Astrocyte (in vitro differentiated cells and primary cell): ENCODE measurements at regions not wholly inside any gene's neighbourhood (a gene's known extent, or its start where the extent isn't known, plus 50 kb on each side); places are given as distances from the start of the nearest gene placed in this dataset.

Source experiments
- DNase-seq: peaks from one replicate; pipeline ENCODE4 v3.0.0-alpha.2; 2010; ENCODE audit warnings: low read depth
- FAIRE-seq: peaks from 2 replicates; lab custom pipeline; 2011; peaks lifted over from hg19 to GRCh38; lab: Jason Lieb, UNC
- H2AFZ ChIP-seq: 2 replicates; pipeline ENCODE4 v1.6.0; 2012; ENCODE audit warnings: low read depth, low read length, inconsistent platforms
- H3K27ac ChIP-seq: 2 replicates; pipeline ENCODE4 v1.5.1; 2011; ENCODE audit warnings: low read depth, low read length, inconsistent platforms
- H3K27me3 ChIP-seq: 2 replicates; pipeline ENCODE4 v1.6.0; 2011; ENCODE audit warnings: low read length, inconsistent platforms; ENCODE audit not compliant: insufficient read depth
- H3K36me3 ChIP-seq: 2 replicates; pipeline ENCODE4 v1.5.1; 2011; ENCODE audit warnings: low read length, inconsistent platforms; ENCODE audit not compliant: insufficient read depth
- H3K4me1 ChIP-seq: 2 replicates; pipeline ENCODE4 v1.5.1; 2011; ENCODE audit warnings: low read length, inconsistent platforms; ENCODE audit not compliant: insufficient read depth
- H3K4me2 ChIP-seq: 2 replicates; pipeline ENCODE4 v1.6.0; 2012; ENCODE audit warnings: low read length, inconsistent platforms
- H3K4me3 ChIP-seq: 2 replicates; pipeline ENCODE4 v1.5.1; 2011; ENCODE audit warnings: low read depth, mild to moderate bottlenecking, low read length, inconsistent platforms; ENCODE audit not compliant: insufficient read depth
- H3K79me2 ChIP-seq: 2 replicates; pipeline ENCODE4 v1.6.0; 2012; ENCODE audit warnings: mild to moderate bottlenecking, low read length, inconsistent platforms; ENCODE audit not compliant: insufficient read depth
- H3K9ac ChIP-seq: 2 replicates; pipeline ENCODE4 v1.6.0; 2012; ENCODE audit warnings: mild to moderate bottlenecking, low read length, inconsistent platforms
- H3K9me3 ChIP-seq: 2 replicates; pipeline ENCODE4 v1.5.1; 2012; ENCODE audit warnings: low read depth, mild to moderate bottlenecking, low read length, inconsistent platforms; ENCODE audit not compliant: insufficient read depth
- H4K20me1 ChIP-seq: 2 replicates; pipeline ENCODE4 v1.6.0; 2012; ENCODE audit warnings: low read length, inconsistent platforms; ENCODE audit not compliant: insufficient read depth
- H3K27ac Mint-ChIP-seq: one replicate; pipeline ENCODE4 v1.8.0; 2021; ENCODE audit warnings: mild to moderate bottlenecking, mixed read lengths; ENCODE audit not compliant: unreplicated experiment
- H3K27me3 Mint-ChIP-seq: one replicate; pipeline ENCODE4 v1.8.0; 2021; ENCODE audit warnings: low read depth, mixed read lengths; ENCODE audit not compliant: unreplicated experiment
- H3K36me3 Mint-ChIP-seq: one replicate; pipeline ENCODE4 v1.8.0; 2021; ENCODE audit warnings: low read depth, mixed read lengths; ENCODE audit not compliant: unreplicated experiment
- H3K4me1 Mint-ChIP-seq: one replicate; pipeline ENCODE4 v1.8.0; 2021; ENCODE audit warnings: low read depth, mixed read lengths; ENCODE audit not compliant: unreplicated experiment
- H3K4me3 Mint-ChIP-seq: one replicate; pipeline ENCODE4 v1.8.0; 2021; ENCODE audit warnings: mild to moderate bottlenecking, moderate library complexity, mixed read lengths; ENCODE audit not compliant: unreplicated experiment
- H3K9me3 Mint-ChIP-seq: one replicate; pipeline ENCODE4 v1.8.0; 2021; ENCODE audit warnings: mild to moderate bottlenecking, mixed read lengths; ENCODE audit not compliant: unreplicated experiment
- EZH2 ChIP-seq: IDR thresholded peaks from 2 replicates; pipeline ENCODE4 v1.6.1; 2012; ENCODE audit warnings: mild to moderate bottlenecking, low read length, inconsistent platforms; ENCODE audit not compliant: insufficient read depth
- TF ChIP-seq, protein P1 (sequence below): IDR thresholded peaks from 2 replicates; pipeline ENCODE4 v1.5.1; 2011; ENCODE audit warnings: low read depth, mild to moderate bottlenecking, inconsistent platforms, low read length, moderate library complexity; ENCODE audit not compliant: insufficient read depth

DNA sequence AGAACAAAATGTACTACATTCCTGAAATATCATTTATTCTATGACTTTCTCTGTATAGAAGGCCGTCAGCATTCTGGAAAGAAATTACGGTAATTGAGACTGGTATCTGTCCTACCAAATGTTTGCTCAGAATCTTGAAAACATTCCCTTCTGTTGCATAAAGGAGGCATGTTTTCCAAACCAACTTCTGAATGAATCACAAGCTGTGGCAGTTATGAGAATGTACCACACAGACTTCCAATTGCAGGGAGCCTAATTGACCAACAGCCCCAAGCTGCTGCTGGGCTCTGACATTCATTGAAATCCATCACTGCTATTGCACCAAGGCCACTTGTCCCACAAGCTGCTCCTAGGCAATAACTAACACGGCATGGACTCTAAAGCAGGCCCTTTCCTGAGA is 185.3 kb upstream of the CCDC196 start:
- Histone ChIP-seq H3K9me3 (no peaks in the 10 kb centered on the region), H3K4me3 (no peak overlapping the region), H3K79me2 (no peaks in the 10 kb centered on the region), H3K27me3 (no peaks in the 10 kb centered on the region), H3K27ac (no peak overlapping the region), H3K9ac (no peak overlapping the region), H3K4me1 (no peaks in the 10 kb centered on the region), H3K36me3 (no peaks in the 10 kb centered on the region), H2AFZ (no peak overlapping the region), H3K4me2 (no peak overlapping the region), H4K20me1 (no peaks in the 10 kb centered on the region)
- DNase-seq (no peak), FAIRE-seq (no peak)
- H3K27me3 Mint-ChIP-seq: peaks cover 4% of the 10 kb centered on the region
- H3K9me3 Mint-ChIP-seq: peaks cover 16% of the 10 kb centered on the region
- H3K4me3 Mint-ChIP-seq: no peak overlapping the region
- TF ChIP-seq, protein P1, sequence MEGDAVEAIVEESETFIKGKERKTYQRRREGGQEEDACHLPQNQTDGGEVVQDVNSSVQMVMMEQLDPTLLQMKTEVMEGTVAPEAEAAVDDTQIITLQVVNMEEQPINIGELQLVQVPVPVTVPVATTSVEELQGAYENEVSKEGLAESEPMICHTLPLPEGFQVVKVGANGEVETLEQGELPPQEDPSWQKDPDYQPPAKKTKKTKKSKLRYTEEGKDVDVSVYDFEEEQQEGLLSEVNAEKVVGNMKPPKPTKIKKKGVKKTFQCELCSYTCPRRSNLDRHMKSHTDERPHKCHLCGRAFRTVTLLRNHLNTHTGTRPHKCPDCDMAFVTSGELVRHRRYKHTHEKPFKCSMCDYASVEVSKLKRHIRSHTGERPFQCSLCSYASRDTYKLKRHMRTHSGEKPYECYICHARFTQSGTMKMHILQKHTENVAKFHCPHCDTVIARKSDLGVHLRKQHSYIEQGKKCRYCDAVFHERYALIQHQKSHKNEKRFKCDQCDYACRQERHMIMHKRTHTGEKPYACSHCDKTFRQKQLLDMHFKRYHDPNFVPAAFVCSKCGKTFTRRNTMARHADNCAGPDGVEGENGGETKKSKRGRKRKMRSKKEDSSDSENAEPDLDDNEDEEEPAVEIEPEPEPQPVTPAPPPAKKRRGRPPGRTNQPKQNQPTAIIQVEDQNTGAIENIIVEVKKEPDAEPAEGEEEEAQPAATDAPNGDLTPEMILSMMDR: no peak
- TF ChIP-seq EZH2: no peak
- no peaks in the 10 kb centered on the region for H3K4me1 Mint-ChIP-seq
- H3K27ac Mint-ChIP-seq: no peak overlapping the region
- H3K36me3 Mint-ChIP-seq: no peaks in the 10 kb centered on the region

DNA sequence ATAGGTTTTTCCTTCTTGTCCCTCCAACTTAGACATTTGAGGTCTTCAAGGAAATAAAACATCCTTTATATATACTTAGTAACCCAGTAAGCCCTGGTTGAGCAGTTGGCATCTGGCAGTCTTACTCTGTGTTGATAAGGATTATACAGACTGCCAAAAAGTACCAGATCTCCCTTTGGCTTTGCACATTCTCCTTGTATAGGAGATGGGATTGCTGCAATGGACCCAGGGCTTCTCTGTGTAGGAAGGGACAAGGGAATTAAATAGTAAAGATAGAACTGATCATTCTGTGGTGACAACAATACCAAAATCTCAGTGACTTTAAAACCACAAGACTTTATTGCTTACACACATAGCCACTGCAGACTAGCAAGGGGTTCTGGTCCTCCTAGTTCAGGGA is 180.1 kb upstream of the CCDC196 start:
- H3K27me3 ChIP-seq: no peaks in the 10 kb centered on the region
- H3K27ac ChIP-seq: no peak overlapping the region
- H4K20me1 ChIP-seq: no peaks in the 10 kb centered on the region
- no peak overlapping the region for H3K27ac Mint-ChIP-seq
- H3K4me3 Mint-ChIP-seq: no peak overlapping the region
- no peaks in the 10 kb centered on the region for H3K9me3 ChIP-seq
- H2AFZ ChIP-seq: no peak overlapping the region
- no peaks in the 10 kb centered on the region for H3K36me3 Mint-ChIP-seq
- H3K36me3 ChIP-seq: no peaks in the 10 kb centered on the region
- peaks cover 5% of the 10 kb centered on the region for H3K9me3 Mint-ChIP-seq
- H3K79me2 ChIP-seq: no peaks in the 10 kb centered on the region
- H3K27me3 Mint-ChIP-seq: peaks cover 6% of the 10 kb centered on the region
- TF ChIP-seq, protein P1: no peak
- no peak for TF ChIP-seq EZH2
- H3K4me1 Mint-ChIP-seq: no peaks in the 10 kb centered on the region
- H3K4me1 ChIP-seq: no peaks in the 10 kb centered on the region
- H3K9ac ChIP-seq: no peak overlapping the region
- DNase-seq: no peak
- H3K4me3 ChIP-seq: no peak overlapping the region
- no peak overlapping the region for H3K4me2 ChIP-seq
- FAIRE-seq: no peak

DNA sequence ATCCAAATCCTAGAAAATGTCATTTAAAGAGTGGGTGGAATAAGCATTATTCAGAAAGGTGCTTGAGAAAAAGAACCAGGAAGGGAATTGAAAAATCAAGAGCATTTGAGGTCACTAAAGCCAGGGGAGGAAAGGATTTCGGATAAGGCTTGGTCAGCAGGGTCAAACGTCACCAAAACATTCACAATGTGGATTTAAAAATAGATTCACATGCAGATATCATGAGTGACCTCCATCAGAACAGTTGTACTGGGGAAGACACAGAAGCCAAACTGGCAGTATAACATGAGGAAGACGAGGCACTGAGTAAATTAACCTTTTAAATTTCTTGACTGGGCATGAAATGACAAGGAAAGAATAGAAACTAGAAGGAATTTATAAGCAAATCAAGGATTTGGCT is 175.1 kb upstream of the CCDC196 start:
- H3K4me1 Mint-ChIP-seq: no peaks in the 10 kb centered on the region
- H3K4me3 Mint-ChIP-seq: no peak overlapping the region
- no peak for FAIRE-seq
- no peaks in the 10 kb centered on the region for H3K9me3 Mint-ChIP-seq
- Histone ChIP-seq H2AFZ (no peak overlapping the region), H3K36me3 (no peaks in the 10 kb centered on the region), H4K20me1 (no peaks in the 10 kb centered on the region), H3K4me3 (no peak overlapping the region), H3K9ac (no peak overlapping the region), H3K27me3 (no peaks in the 10 kb centered on the region), H3K27ac (no peak overlapping the region), H3K79me2 (no peaks in the 10 kb centered on the region), H3K9me3 (peaks cover 3% of the 10 kb centered on the region), H3K4me2 (no peak overlapping the region), H3K4me1 (no peaks in the 10 kb centered on the region)
- H3K27me3 Mint-ChIP-seq: peaks cover 3% of the 10 kb centered on the region
- DNase-seq: no peak
- H3K27ac Mint-ChIP-seq: no peak overlapping the region
- H3K36me3 Mint-ChIP-seq: no peaks in the 10 kb centered on the region
- no peak for TF ChIP-seq EZH2
- TF ChIP-seq, protein P1: no peak
